ENCODE measurements at regions not wholly inside any gene's neighbourhood (a gene's known extent, or its start where the extent isn't known, plus 50 kb on each side); places are given as distances from the start of the nearest gene placed in this dataset.

DNA sequence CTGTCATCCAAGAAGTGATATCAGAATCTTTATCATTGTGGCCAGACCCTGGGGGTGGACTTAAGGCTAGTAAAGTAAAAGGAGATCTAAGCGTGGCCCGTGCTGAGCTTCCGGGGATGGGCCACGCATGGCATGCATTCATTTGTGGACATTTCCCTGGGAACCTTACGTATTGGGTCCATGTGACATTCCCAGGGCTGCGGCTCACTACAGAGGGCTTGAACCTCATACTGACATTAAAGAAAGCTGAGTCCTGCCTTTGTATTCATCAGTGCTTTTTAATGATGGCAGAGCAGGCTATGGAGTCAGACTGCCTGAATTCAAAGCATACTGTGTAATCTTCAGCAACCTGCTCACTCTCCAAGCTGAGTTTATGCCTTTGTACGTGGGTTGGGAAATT, 152.2 kb upstream of the AFDN start:
- DNase-seq: no peak
- ATAC-seq: no peak
- H3K4me1 ChIP-seq: peaks cover 0 to 25% of the 10 kb centered on the region in 2 donors
- H3K27ac ChIP-seq: no peak overlapping the region
- peaks cover 0 to 6% of the 10 kb centered on the region in 2 donors for H3K9me3 ChIP-seq
- no peaks in the 10 kb centered on the region for H3K36me3 ChIP-seq
- no peak overlapping the region for H3K4me3 ChIP-seq
- TF ChIP-seq, protein P1, sequence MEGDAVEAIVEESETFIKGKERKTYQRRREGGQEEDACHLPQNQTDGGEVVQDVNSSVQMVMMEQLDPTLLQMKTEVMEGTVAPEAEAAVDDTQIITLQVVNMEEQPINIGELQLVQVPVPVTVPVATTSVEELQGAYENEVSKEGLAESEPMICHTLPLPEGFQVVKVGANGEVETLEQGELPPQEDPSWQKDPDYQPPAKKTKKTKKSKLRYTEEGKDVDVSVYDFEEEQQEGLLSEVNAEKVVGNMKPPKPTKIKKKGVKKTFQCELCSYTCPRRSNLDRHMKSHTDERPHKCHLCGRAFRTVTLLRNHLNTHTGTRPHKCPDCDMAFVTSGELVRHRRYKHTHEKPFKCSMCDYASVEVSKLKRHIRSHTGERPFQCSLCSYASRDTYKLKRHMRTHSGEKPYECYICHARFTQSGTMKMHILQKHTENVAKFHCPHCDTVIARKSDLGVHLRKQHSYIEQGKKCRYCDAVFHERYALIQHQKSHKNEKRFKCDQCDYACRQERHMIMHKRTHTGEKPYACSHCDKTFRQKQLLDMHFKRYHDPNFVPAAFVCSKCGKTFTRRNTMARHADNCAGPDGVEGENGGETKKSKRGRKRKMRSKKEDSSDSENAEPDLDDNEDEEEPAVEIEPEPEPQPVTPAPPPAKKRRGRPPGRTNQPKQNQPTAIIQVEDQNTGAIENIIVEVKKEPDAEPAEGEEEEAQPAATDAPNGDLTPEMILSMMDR (IDR thresholded peaks at IDR 0.05): no peak
- intact Hi-C loops (cut with DNase I): no loop called here
- H3K27me3 ChIP-seq: peaks cover 11 to 31% of the 10 kb centered on the region in 2 donors

DNA sequence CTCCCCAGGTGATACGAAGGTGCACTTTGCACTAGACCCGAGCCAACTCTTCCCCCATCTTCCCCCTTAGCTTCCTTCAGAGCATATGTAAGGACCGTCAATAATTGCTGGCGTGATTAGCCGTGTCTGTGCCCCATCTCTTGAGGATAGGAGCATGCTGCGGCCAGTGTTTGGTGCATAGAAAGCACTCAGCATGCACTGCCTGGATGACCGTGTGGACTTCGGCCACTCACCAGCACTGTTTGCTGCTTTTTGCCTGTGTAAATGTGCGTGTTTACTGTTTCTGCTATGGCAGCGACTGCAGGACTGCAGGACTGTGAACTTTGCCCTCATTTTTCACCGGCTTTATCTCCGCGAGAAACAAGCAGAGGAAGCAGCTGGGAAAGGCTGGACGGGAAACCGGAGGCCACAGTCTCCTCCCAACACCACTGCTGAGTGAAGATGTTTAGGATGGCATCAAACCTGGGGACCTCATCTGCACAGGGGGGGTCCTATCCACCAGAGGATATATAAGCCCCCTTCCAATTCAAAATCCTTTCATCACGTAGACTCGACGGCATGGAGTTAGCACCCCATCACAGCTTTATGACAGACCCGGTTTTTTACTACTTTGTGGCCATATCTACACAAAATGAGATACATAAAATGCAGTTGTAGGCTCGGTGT, 150.6 kb upstream of the AFDN start:
- Histone ChIP-seq H3K27me3 (peaks cover 11 to 39% of the 10 kb centered on the region in 2 donors), H3K4me3 (no peak overlapping the region), H3K4me1 (peaks cover 0 to 25% of the 10 kb centered on the region in 2 donors), H3K9me3 (peaks cover 0 to 6% of the 10 kb centered on the region in 2 donors), H3K36me3 (no peaks in the 10 kb centered on the region), H3K27ac (peak overlapping the region in 1 of 2 donors; percentile 60)
- TF ChIP-seq, protein P1 (IDR thresholded peaks at IDR 0.05): no peak
- DNase-seq (peak in 1 of 4 donors; percentile 79), ATAC-seq (peak; percentile 35)
- intact Hi-C loops (cut with DNase I): no loop called here

DNA sequence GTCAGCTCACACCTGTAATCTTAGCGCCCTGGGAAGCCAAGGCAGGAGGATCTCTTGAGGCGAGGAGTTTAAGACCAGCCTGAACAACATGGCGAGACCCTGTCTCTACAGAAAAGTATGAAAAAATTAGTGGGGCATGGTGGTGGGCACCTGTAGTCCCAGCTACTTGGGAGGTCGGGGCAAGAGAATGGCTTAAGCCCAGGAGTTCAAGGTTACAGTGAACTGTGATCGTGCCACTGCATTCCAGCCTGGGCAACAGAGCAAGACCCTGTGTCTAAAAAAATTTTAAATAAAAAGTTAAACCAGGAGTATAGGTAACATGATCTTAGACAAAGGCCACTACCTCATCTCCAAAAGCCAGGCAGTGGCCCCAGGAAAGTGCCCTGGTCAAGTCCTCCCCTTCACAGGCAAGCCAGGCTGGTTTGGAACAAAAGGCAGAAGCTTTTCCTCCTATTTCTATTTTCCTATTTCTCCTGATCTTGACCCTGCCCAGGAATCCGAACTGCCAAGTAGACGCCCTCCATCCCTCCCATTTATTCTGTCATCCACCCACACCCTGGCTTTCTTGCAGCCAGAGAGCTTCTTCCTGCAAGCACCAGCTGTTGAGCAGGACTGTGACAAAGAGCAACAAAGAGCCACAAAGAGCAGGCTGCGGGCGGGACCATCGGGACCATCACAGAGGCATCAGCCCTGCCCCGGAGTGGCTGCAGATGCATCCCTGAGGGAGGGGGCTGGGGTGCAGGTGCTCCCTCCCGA, 149.9 kb upstream of the AFDN start:
- Histone ChIP-seq H3K27me3 (peaks cover 11 to 39% of the 10 kb centered on the region in 2 donors), H3K9me3 (peaks cover 0 to 6% of the 10 kb centered on the region in 2 donors), H3K4me1 (peaks cover 0 to 25% of the 10 kb centered on the region in 2 donors), H3K27ac (peak overlapping the region in 1 of 2 donors; percentile 60), H3K36me3 (no peaks in the 10 kb centered on the region), H3K4me3 (no peak overlapping the region)
- DNase-seq: no peak
- intact Hi-C loops (cut with DNase I): no loop called here
- TF ChIP-seq, protein P1 (IDR thresholded peaks at IDR 0.05): no peak
- peak; percentile 38 for ATAC-seq

DNA sequence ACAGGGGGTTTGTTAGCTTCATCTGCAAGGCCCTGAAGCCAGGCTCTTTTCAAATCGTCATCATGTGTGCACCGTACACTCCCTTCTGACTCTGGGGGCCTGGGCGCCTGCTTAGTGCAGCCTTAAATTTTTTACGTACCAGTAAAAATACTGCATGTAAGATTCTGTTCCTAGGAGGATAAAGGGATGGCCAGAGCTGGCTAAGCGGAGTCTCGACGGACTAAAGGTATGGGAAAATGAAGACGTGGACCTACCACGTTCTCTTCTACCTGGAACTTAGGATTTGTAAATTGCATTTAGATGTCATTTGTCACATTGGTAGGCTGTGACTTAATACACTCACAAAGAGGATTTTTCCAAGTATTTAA, 149.3 kb upstream of the AFDN start:
- no peak overlapping the region for H3K27ac ChIP-seq
- H3K36me3 ChIP-seq: no peaks in the 10 kb centered on the region
- DNase-seq (no peak), ATAC-seq (no peak)
- intact Hi-C loops (cut with DNase I): no loop called here
- no peak overlapping the region for H3K4me3 ChIP-seq
- peaks cover 0 to 25% of the 10 kb centered on the region in 2 donors for H3K4me1 ChIP-seq
- peaks cover 0 to 3% of the 10 kb centered on the region in 2 donors for H3K9me3 ChIP-seq
- peaks cover 11 to 39% of the 10 kb centered on the region in 2 donors for H3K27me3 ChIP-seq
- TF ChIP-seq, protein P1 (IDR thresholded peaks at IDR 0.05): no peak

Data from left lung (tissue), 4 donors.